HCT116 (cell line): ENCODE measurements at regions not wholly inside any gene's neighbourhood (a gene's known extent, or its start where the extent isn't known, plus 50 kb on each side); places are given as distances from the start of the nearest gene placed in this dataset.

Experiments used
- ATAC-seq: fragments of 200-7000 bp; cut with Tn5 transposase; 2 replicates; pipeline ENCODE4 v1.9.1; 2020; ENCODE audit warnings: mild to moderate bottlenecking, moderate library complexity
- BruUV-seq: library from RNA; stranded (reverse); fragments of 400-500 nt; replicated peaks from 2 replicates; lab custom pipeline; 2021; lab: Mats Ljungman, UMichigan
- CTCF ChIA-PET: fragments of 300-600 bp; sonication (Branson Sonifier 250); formaldehyde crosslinking; loops from one replicate; lab custom pipeline; 2021; ENCODE audit warnings: antibody characterized with exemption; lab: Charles Lee
- POLR2A ChIA-PET: fragments of 300-600, 350-600 bp; sonication (Branson Sonifier 250); formaldehyde crosslinking; loops from one replicate; lab custom pipeline; 2021; ENCODE audit warnings: antibody characterized with exemption; lab: Charles Lee
- RAD21 ChIA-PET, 2 experiments: fragments of 300-600 bp; sonication (Branson Sonifier 250); formaldehyde crosslinking; loops; one replicate each; lab custom pipeline; 2023; ENCODE audit warnings: low total read pairs in 2 of 2; ENCODE audit not compliant: uncharacterized antibody in 2 of 2, unreplicated experiment in 2 of 2, low non-redundant PET in 1 of 2; lab: Charles Lee
- DNase-seq: peaks from one replicate; pipeline ENCODE4 v3.0.0-alpha.2; 2010; ENCODE audit warnings: low read depth, low spot score
- H2AFZ ChIP-seq: fragments of 200-600 bp; shearing (Covaris generic), sonication (generic); 2 replicates; pipeline ENCODE4 v1.6.1; 2017; ENCODE audit warnings: low read depth, mixed run types, mixed read lengths, antibody characterized with exemption, low read length; ENCODE audit not compliant: poor library complexity, severe bottlenecking
- H3K27ac ChIP-seq: 2 replicates; pipeline ENCODE4 v1.5.1; 2012; ENCODE audit warnings: low read depth, low read length
- H3K27me3 ChIP-seq: fragments of 200-600 bp; sonication (generic); 2 replicates; pipeline ENCODE4 v1.6.1; 2016; ENCODE audit warnings: mixed run types, low read length, mixed read lengths; ENCODE audit not compliant: insufficient read depth
- H3K36me3 ChIP-seq, 2 experiments: fragments of 200-500 bp in 1 of 2; fragments of 200-600 bp in 1 of 2; sonication (Bioruptor generic) in 1 of 2; sonication (generic) in 1 of 2; 2 replicates each; pipeline versions ENCODE4 v1.5.1 to v1.6.1; 2014 to 2016; ENCODE audit warnings: low read length in 2 of 2, inconsistent platforms in 1 of 2, mixed read lengths in 1 of 2, mixed run types in 1 of 2; ENCODE audit not compliant: insufficient read depth in 2 of 2, control insufficient read depth in 1 of 2
- H3K4me1 ChIP-seq, 2 experiments: fragments of 200-600 bp in 1 of 2; sonication (generic) in 1 of 2; 2 replicates each; pipeline versions ENCODE4 v1.5.1 to v1.6.1; 2012 to 2017; ENCODE audit warnings: low read length in 2 of 2, inconsistent platforms in 1 of 2, mild to moderate bottlenecking in 1 of 2, mixed read lengths in 1 of 2, mixed run types in 1 of 2, moderate library complexity in 1 of 2; ENCODE audit not compliant: insufficient read depth in 2 of 2, control insufficient read depth in 1 of 2
- H3K4me2 ChIP-seq: fragments of 200-600 bp; sonication (generic); 2 replicates; pipeline ENCODE4 v1.6.1; 2017; ENCODE audit warnings: mixed run types, low read length, mixed read lengths
- H3K4me3 ChIP-seq, 2 experiments: fragments of 200-600 bp in 1 of 2; sonication (generic) in 1 of 2; replicated peaks in 1 of 2; 2 replicates each; pipeline ENCODE4 v1.5.1; 2011 to 2016; ENCODE audit warnings: low read length in 2 of 2, control low read depth in 1 of 2, low read depth in 1 of 2, mild to moderate bottlenecking in 1 of 2, mixed read lengths in 1 of 2, mixed run types in 1 of 2
- H3K79me2 ChIP-seq: fragments of 200-600 bp; sonication (generic); 2 replicates; pipeline ENCODE4 v1.6.1; 2017; ENCODE audit warnings: mild to moderate bottlenecking, mixed run types, low read length, moderate library complexity, mixed read lengths; ENCODE audit not compliant: insufficient read depth
- H3K9ac ChIP-seq: fragments of 200-600 bp; sonication (generic); 2 replicates; pipeline ENCODE4 v1.6.1; 2016; ENCODE audit warnings: low read length, mixed read lengths
- H3K9me2 ChIP-seq: fragments of 200-600 bp; sonication (generic), shearing (Covaris generic); 2 replicates; pipeline ENCODE4 v1.6.1; 2017; ENCODE audit warnings: mixed run types, mild to moderate bottlenecking, moderate library complexity; ENCODE audit not compliant: insufficient read depth
- H3K9me3 ChIP-seq, 2 experiments: fragments of 200-500 bp in 1 of 2; fragments of 200-600 bp in 1 of 2; sonication (Bioruptor generic) in 1 of 2; sonication (generic) in 1 of 2; 2 replicates each; pipeline ENCODE4 v1.6.1; 2014 to 2017; ENCODE audit warnings: low read length in 2 of 2, mixed read lengths in 2 of 2, inconsistent platforms in 1 of 2, low read depth in 1 of 2, mild to moderate bottlenecking in 1 of 2, mixed run types in 1 of 2, moderate library complexity in 1 of 2; ENCODE audit not compliant: control insufficient read depth in 1 of 2, insufficient read depth in 1 of 2
- H4K20me1 ChIP-seq: fragments of 200-600 bp; sonication (generic), shearing (Covaris generic); 2 replicates; pipeline ENCODE4 v1.6.1; 2017; ENCODE audit warnings: mixed run types, mild to moderate bottlenecking, moderate library complexity; ENCODE audit not compliant: insufficient read depth
- ATF3 ChIP-seq: IDR thresholded peaks from 2 replicates; pipeline ENCODE4 v1.6.1; 2012
- CBX3 ChIP-seq: IDR thresholded peaks from 2 replicates; pipeline ENCODE4 v1.6.1; 2012; ENCODE audit warnings: low read depth
- EGR1 ChIP-seq: IDR thresholded peaks from 2 replicates; pipeline ENCODE4 v1.6.1; 2012; ENCODE audit warnings: low read depth
- EZH2 ChIP-seq: fragments of 200-600 bp; sonication (generic); IDR thresholded peaks from 2 replicates; pipeline ENCODE4 v1.6.1; 2017; ENCODE audit warnings: antibody characterized with exemption, mixed run types
- EZH2phosphoT487 ChIP-seq: fragments of 200-600 bp; IDR thresholded peaks from 2 replicates; pipeline ENCODE4 v1.6.1; 2018; ENCODE audit warnings: antibody characterized with exemption, borderline replicate concordance
- FOSL1 ChIP-seq: IDR thresholded peaks from 2 replicates; pipeline ENCODE4 v1.6.1; 2012; ENCODE audit warnings: low read depth
- POLR2AphosphoS5 ChIP-seq: IDR thresholded peaks from 2 replicates; pipeline ENCODE4 v1.6.1; 2011; ENCODE audit warnings: mild to moderate bottlenecking, low read depth, low read length, moderate library complexity
- RAD21 ChIP-seq: IDR thresholded peaks from 2 replicates; pipeline ENCODE4 v1.6.1; 2012; ENCODE audit warnings: low read depth, mild to moderate bottlenecking
- SIN3A ChIP-seq: IDR thresholded peaks from 2 replicates; pipeline ENCODE4 v1.6.1; 2012; ENCODE audit warnings: low read depth
- SP1 ChIP-seq: IDR thresholded peaks from 2 replicates; pipeline ENCODE4 v1.6.1; 2012; ENCODE audit warnings: low read depth
- SRF ChIP-seq: IDR thresholded peaks from 2 replicates; pipeline ENCODE4 v1.6.1; 2012; ENCODE audit warnings: low read depth
- TCF7L2 ChIP-seq: IDR thresholded peaks from 2 replicates; pipeline ENCODE4 v1.7.0; 2011; ENCODE audit warnings: borderline replicate concordance, inconsistent platforms; ENCODE audit not compliant: insufficient read depth, insufficient read length; ENCODE audit errors: extremely low read depth
- YY1 ChIP-seq: IDR thresholded peaks from 2 replicates; pipeline ENCODE4 v1.6.1; 2011; ENCODE audit warnings: low read length, low read depth, moderate library complexity, mild to moderate bottlenecking; ENCODE audit not compliant: insufficient replicate concordance; ENCODE audit errors: extremely low read depth
- ZNF274 ChIP-seq: fragments of 200-500 bp; sonication (Bioruptor generic); IDR thresholded peaks from 2 replicates; pipeline ENCODE4 v1.6.1; 2014; ENCODE audit warnings: mild to moderate bottlenecking, low read depth, low read length, inconsistent platforms
- intact Hi-C: fragments of 100-400 bp; cut with micrococcal nuclease; formaldehyde crosslinking; loops from 2 replicates; pipeline ENCODE4 v1.10.0; 2022
- TF ChIP-seq, protein P1 (sequence below): IDR thresholded peaks from 2 replicates; pipeline ENCODE4 v1.6.1; 2011; ENCODE audit warnings: mild to moderate bottlenecking, low read length, moderate library complexity; ENCODE audit not compliant: insufficient replicate concordance; ENCODE audit errors: extremely low read depth

GRCh38 chr3:117068301-117068700 lies 358.7 kb downstream of the TUSC7 start:
- Histone ChIP-seq H2AFZ (no peak overlapping the region), H3K4me3 (no peak overlapping the region), H3K4me1 (no peaks in the 10 kb centered on the region), H3K9me3 (no peaks in the 10 kb centered on the region), H3K27ac (no peak overlapping the region), H3K4me2 (no peak overlapping the region), H3K9me2 (no peaks in the 10 kb centered on the region), H4K20me1 (no peaks in the 10 kb centered on the region), H3K9ac (no peak overlapping the region), H3K27me3 (no peaks in the 10 kb centered on the region), H3K36me3 (no peaks in the 10 kb centered on the region), H3K79me2 (no peaks in the 10 kb centered on the region)
- intact Hi-C loops: no loop called here
- CTCF ChIA-PET: no interaction called here
- BruUV-seq: no TSS peak
- POLR2A ChIA-PET: no interaction called here
- TF ChIP-seq, protein P1, sequence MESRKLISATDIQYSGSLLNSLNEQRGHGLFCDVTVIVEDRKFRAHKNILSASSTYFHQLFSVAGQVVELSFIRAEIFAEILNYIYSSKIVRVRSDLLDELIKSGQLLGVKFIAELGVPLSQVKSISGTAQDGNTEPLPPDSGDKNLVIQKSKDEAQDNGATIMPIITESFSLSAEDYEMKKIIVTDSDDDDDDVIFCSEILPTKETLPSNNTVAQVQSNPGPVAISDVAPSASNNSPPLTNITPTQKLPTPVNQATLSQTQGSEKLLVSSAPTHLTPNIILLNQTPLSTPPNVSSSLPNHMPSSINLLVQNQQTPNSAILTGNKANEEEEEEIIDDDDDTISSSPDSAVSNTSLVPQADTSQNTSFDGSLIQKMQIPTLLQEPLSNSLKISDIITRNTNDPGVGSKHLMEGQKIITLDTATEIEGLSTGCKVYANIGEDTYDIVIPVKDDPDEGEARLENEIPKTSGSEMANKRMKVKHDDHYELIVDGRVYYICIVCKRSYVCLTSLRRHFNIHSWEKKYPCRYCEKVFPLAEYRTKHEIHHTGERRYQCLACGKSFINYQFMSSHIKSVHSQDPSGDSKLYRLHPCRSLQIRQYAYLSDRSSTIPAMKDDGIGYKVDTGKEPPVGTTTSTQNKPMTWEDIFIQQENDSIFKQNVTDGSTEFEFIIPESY: no peak
- TF ChIP-seq SP1: no peak
- no peak for TF ChIP-seq ZNF274
- TF ChIP-seq CBX3: no peak
- TF ChIP-seq ATF3: no peak
- TF ChIP-seq SRF: no peak
- TF ChIP-seq EGR1: no peak
- no peak for TF ChIP-seq EZH2
- TF ChIP-seq RAD21: no peak
- TF ChIP-seq POLR2AphosphoS5: no peak
- TF ChIP-seq YY1: no peak
- TF ChIP-seq SIN3A: no peak
- no peak for TF ChIP-seq EZH2phosphoT487
- no peak for TF ChIP-seq FOSL1
- no peak for TF ChIP-seq TCF7L2
- RAD21 ChIA-PET: no interaction called here
- DNase-seq: no peak
- no peak for ATAC-seq
